ENCODE measurements at regions not wholly inside any gene's neighbourhood (a gene's known extent, or its start where the extent isn't known, plus 50 kb on each side); places are given as distances from the start of the nearest gene placed in this dataset.
"Not testable (repeated sequence)": the region's sequence is repeated elsewhere in the genome, so short reads cannot be mapped to it uniquely, and the experiment has no call there.

DNA sequence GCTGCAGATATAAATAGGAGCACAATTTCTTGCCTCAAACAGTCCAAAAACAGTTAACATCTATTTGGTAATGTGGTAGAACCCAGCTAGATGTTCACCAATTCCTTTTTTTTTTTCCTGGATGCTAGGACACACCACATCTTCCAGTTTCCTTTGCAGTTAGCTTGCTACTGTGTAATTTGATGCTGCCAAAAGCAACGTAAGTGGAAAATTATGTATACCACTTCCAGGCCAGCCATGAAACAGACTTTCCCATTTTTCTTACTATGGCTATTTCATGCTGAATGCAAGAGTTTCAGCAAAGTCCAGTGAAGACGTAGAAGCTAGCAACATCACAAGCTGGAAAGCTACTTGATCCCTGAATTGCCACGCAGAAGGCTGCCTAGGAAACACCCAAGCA lies 667.2 kb downstream of the TLE1 start:
- H3K9me3 Mint-ChIP-seq (ENCODE audit: unreplicated experiment), result peaks cover 2% of the 10 kb centered on the region
- no peaks in the 10 kb centered on the region for H3K36me3 Mint-ChIP-seq (ENCODE audit: unreplicated experiment)
- no peaks in the 10 kb centered on the region for H3K27me3 Mint-ChIP-seq (ENCODE audit: unreplicated experiment)
- H3K4me3 Mint-ChIP-seq (ENCODE audit: unreplicated experiment), result no peak overlapping the region
- TF ChIP-seq, protein P1, sequence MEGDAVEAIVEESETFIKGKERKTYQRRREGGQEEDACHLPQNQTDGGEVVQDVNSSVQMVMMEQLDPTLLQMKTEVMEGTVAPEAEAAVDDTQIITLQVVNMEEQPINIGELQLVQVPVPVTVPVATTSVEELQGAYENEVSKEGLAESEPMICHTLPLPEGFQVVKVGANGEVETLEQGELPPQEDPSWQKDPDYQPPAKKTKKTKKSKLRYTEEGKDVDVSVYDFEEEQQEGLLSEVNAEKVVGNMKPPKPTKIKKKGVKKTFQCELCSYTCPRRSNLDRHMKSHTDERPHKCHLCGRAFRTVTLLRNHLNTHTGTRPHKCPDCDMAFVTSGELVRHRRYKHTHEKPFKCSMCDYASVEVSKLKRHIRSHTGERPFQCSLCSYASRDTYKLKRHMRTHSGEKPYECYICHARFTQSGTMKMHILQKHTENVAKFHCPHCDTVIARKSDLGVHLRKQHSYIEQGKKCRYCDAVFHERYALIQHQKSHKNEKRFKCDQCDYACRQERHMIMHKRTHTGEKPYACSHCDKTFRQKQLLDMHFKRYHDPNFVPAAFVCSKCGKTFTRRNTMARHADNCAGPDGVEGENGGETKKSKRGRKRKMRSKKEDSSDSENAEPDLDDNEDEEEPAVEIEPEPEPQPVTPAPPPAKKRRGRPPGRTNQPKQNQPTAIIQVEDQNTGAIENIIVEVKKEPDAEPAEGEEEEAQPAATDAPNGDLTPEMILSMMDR (IDR thresholded peaks at IDR 0.05; ENCODE audit: partially characterized antibody, unreplicated experiment), result no peak
- no peak overlapping the region for H3K27ac Mint-ChIP-seq (ENCODE audit: unreplicated experiment)
- H3K4me1 Mint-ChIP-seq (ENCODE audit: low read depth, unreplicated experiment), result no peaks in the 10 kb centered on the region
- no peak for DNase-seq

DNA sequence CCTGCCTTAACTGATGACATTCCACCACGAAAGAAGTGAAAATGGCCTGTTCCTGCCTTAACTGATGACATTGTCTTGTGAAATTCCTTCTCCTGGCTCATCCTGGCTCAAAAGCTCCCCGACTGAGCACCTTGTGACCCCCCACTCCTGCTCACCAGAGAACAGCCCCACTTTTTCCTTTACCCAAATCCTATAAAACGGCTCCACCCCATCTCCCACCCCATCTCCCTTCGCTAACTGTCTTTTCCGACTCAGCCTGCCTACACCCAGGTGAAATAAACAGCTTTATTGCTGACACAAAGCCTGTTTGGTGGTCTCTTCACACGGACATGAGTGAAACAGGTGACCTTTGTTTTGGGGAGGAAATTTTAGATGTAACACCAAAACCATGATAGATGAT lies 674.4 kb downstream of the TLE1 start:
- H3K27me3 Mint-ChIP-seq (ENCODE audit: unreplicated experiment); H3K4me3 Mint-ChIP-seq (ENCODE audit: unreplicated experiment); H3K9me3 Mint-ChIP-seq (ENCODE audit: unreplicated experiment); DNase-seq; H3K4me1 Mint-ChIP-seq (ENCODE audit: low read depth, unreplicated experiment); H3K36me3 Mint-ChIP-seq (ENCODE audit: unreplicated experiment); H3K27ac Mint-ChIP-seq (ENCODE audit: unreplicated experiment): not testable (repeated sequence)

DNA sequence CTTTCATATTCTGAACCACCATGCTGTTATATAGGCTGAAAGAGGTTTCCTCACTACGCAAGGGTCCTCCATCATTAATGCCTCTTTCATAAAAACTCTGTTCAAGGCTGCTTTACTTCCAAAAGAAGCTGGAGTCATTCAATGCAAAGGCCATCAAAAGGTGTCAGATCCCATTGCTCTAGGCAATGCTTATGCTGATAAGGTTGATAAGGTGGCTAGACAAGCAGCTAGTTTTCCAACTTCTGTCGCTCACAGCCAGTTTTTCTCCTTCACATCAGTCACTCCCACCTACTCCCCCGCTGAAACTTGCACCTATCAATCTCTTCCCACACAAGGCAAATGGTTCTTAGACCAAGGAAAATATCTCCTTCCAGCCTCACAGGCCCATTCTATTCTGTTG lies 676.2 kb downstream of the TLE1 start:
- DNase-seq; H3K9me3 Mint-ChIP-seq (ENCODE audit: unreplicated experiment); H3K36me3 Mint-ChIP-seq (ENCODE audit: unreplicated experiment); H3K4me3 Mint-ChIP-seq (ENCODE audit: unreplicated experiment); H3K4me1 Mint-ChIP-seq (ENCODE audit: low read depth, unreplicated experiment); H3K27me3 Mint-ChIP-seq (ENCODE audit: unreplicated experiment); H3K27ac Mint-ChIP-seq (ENCODE audit: unreplicated experiment): not testable (repeated sequence)

DNA sequence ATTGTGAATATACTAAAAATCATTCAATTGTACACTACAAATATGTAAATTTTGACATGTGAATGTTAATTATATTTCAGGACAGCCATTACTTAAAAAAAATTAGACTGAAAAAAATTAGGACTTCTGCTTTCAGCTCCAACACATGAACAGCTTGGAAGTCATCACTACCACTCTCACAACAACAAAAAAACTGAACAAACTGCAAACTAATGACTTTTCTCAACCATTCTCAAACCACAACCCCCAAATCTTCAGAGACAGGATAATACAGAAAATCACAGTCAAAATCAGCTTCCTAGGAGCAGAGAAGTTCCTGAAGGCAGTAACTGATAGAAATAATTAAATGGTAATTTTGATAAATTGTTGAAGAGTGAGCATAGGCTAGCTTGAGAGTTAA lies 686.4 kb downstream of the TLE1 start:
- Mint-ChIP-seq H3K36me3 (ENCODE audit: unreplicated experiment) (no peaks in the 10 kb centered on the region), H3K27me3 (ENCODE audit: unreplicated experiment) (no peaks in the 10 kb centered on the region), H3K27ac (ENCODE audit: unreplicated experiment) (no peak overlapping the region), H3K4me1 (ENCODE audit: low read depth, unreplicated experiment) (no peaks in the 10 kb centered on the region), H3K9me3 (ENCODE audit: unreplicated experiment) (no peaks in the 10 kb centered on the region), H3K4me3 (ENCODE audit: unreplicated experiment) (no peak overlapping the region)
- DNase-seq, result no peak
- TF ChIP-seq, protein P1 (IDR thresholded peaks at IDR 0.05; ENCODE audit: partially characterized antibody, unreplicated experiment), result no peak

DNA sequence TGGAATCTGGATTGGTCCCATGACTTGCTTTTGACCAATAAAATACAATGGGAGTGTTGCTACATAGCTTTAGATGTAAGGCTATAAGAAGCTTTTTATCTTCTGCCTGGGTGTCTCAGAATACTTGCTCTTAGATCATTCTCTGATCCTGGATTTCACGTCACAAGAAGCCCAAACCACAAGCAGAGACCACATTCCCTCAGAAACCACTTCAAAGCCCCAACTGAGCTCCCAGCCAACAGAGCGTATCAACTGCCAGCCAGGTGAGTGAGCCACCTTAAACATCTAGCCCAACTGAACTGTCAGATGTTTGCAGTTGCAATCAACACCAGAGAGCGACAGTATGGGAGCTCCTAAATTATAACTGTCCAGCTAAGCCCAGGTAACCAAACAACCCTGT lies 687.1 kb downstream of the TLE1 start:
- H3K27me3 Mint-ChIP-seq (ENCODE audit: unreplicated experiment), result no peaks in the 10 kb centered on the region
- no peaks in the 10 kb centered on the region for H3K4me1 Mint-ChIP-seq (ENCODE audit: low read depth, unreplicated experiment)
- no peak overlapping the region for H3K4me3 Mint-ChIP-seq (ENCODE audit: unreplicated experiment)
- no peaks in the 10 kb centered on the region for H3K9me3 Mint-ChIP-seq (ENCODE audit: unreplicated experiment)
- H3K27ac Mint-ChIP-seq (ENCODE audit: unreplicated experiment), result no peak overlapping the region
- no peaks in the 10 kb centered on the region for H3K36me3 Mint-ChIP-seq (ENCODE audit: unreplicated experiment)
- no peak for DNase-seq
- TF ChIP-seq, protein P1 (IDR thresholded peaks at IDR 0.05; ENCODE audit: partially characterized antibody, unreplicated experiment), result no peak

DNA sequence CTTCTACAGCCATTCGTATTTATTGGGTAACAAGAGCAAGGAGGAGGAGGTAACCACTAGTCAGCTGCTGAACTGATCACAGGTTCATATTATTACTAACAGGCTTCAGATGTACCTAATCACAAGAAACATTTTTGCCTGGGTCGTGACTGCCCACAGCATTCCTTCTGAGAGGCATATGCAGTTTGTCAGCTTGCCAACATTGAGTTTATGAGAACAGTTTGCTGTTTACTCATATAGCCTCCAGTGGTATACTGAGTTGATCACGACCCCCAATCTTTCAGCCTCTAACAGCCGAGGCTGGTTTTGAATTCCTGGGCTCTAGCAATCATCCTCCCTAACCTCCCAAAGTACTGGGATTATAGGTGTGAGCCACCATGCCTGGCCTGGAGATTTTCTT lies 693.6 kb downstream of the TLE1 start:
- Mint-ChIP-seq H3K27ac (ENCODE audit: unreplicated experiment) (no peak overlapping the region), H3K4me1 (ENCODE audit: low read depth, unreplicated experiment) (no peaks in the 10 kb centered on the region), H3K27me3 (ENCODE audit: unreplicated experiment) (no peaks in the 10 kb centered on the region)

More for the DNA sequence above, 693.6 kb downstream of the TLE1 start:
- TF ChIP-seq, protein P1 (IDR thresholded peaks at IDR 0.05; ENCODE audit: partially characterized antibody, unreplicated experiment), result no peak
- Mint-ChIP-seq H3K9me3 (ENCODE audit: unreplicated experiment) (no peaks in the 10 kb centered on the region), H3K36me3 (ENCODE audit: unreplicated experiment) (no peaks in the 10 kb centered on the region), H3K4me3 (ENCODE audit: unreplicated experiment) (no peak overlapping the region)
- DNase-seq, result no peak
